Fibroblast of villous mesenchyme (primary cell): ENCODE measurements at regions not wholly inside any gene's neighbourhood (a gene's known extent, or its start where the extent isn't known, plus 50 kb on each side); places are given as distances from the start of the nearest gene placed in this dataset.

Experiments
- DNase-seq: peaks from one replicate; pipeline ENCODE4 v3.0.0-alpha.2; 2010; ENCODE audit warnings: low read depth
- H3K4me3 ChIP-seq: 2 replicates; pipeline ENCODE4 v1.5.1; 2011; ENCODE audit warnings: low read depth, mild to moderate bottlenecking, low read length
- CTCF ChIP-seq: IDR thresholded peaks from 2 replicates; pipeline ENCODE4 v1.5.1; 2012; ENCODE audit warnings: low read depth, mild to moderate bottlenecking, low read length; ENCODE audit not compliant: insufficient read depth

GRCh38 chr2:7338961-7339360 is 421.7 kb downstream of the RNF144A start:
- no peak overlapping the region for H3K4me3 ChIP-seq

GRCh38 chr2:7346336-7346735 is 429.1 kb downstream of the RNF144A start:
- no peak for DNase-seq
- no peak for TF ChIP-seq CTCF
- no peak overlapping the region for H3K4me3 ChIP-seq

More at GRCh38 chr2:7338961-7339360, 421.7 kb downstream of the RNF144A start:
- no peak for DNase-seq
- no peak for TF ChIP-seq CTCF

- TF ChIP-seq CTCF = no peak
- DNase-seq = no peak
- H3K4me3 ChIP-seq = no peak overlapping the region
These were observed 431.5 kb downstream of the RNF144A start for GRCh38 chr2:7348761-7349160.

- H3K4me3 ChIP-seq = no peak overlapping the region
- DNase-seq = no peak
- no peak for TF ChIP-seq CTCF
These were observed 435.0 kb downstream of the RNF144A start for GRCh38 chr2:7352191-7352590.

- DNase-seq = no peak
- no peak for TF ChIP-seq CTCF
- H3K4me3 ChIP-seq = no peak overlapping the region
These were observed 436.4 kb downstream of the RNF144A start for GRCh38 chr2:7353571-7353970.

GRCh38 chr2:7355781-7356180 is 438.6 kb downstream of the RNF144A start:
- DNase-seq = no peak
- H3K4me3 ChIP-seq = no peak overlapping the region
- TF ChIP-seq CTCF = no peak

- no peak for DNase-seq
- no peak overlapping the region for H3K4me3 ChIP-seq
- no peak for TF ChIP-seq CTCF
These were observed 439.8 kb downstream of the RNF144A start for GRCh38 chr2:7356909-7357584.
